ENCODE measurements at regions not wholly inside any gene's neighbourhood (a gene's known extent, or its start where the extent isn't known, plus 50 kb on each side); places are given as distances from the start of the nearest gene placed in this dataset.

DNA sequence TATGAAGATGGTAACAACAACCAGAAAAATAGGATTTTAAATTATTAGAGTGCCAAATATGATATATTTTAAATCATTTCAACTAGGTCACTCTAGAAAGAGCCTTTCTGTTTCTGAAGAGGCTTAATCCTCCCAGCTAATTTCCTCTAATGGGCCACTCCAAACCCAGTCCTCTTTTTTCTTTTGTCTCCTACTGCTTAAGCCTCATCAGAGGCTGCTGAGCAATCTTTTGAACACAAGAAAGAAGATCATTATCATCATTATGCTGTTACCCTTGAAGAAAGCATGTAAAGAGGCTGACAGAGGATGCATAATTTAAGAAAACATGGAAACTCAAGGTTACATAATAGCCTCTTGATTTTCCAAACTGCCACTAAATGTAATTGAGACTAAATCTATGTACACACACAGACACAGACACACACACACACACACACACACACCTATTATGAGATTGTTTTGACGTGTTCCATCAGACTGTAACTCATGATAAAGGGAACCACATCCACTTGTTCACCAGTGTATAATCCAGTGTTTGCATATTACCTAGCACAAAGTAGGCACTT is 519.6 kb downstream of the METTL15 start:
- TF ChIP-seq CTCF (IDR thresholded peaks at IDR 0.05 in 4 of 5, conservative IDR thresholded peaks at IDR 0.05 in 1 of 5) (no peak), POLR2A (IDR thresholded peaks at IDR 0.05) (no peak)
